ENCODE measurements at regions not wholly inside any gene's neighbourhood (a gene's known extent, or its start where the extent isn't known, plus 50 kb on each side); places are given as distances from the start of the nearest gene placed in this dataset.

DNA sequence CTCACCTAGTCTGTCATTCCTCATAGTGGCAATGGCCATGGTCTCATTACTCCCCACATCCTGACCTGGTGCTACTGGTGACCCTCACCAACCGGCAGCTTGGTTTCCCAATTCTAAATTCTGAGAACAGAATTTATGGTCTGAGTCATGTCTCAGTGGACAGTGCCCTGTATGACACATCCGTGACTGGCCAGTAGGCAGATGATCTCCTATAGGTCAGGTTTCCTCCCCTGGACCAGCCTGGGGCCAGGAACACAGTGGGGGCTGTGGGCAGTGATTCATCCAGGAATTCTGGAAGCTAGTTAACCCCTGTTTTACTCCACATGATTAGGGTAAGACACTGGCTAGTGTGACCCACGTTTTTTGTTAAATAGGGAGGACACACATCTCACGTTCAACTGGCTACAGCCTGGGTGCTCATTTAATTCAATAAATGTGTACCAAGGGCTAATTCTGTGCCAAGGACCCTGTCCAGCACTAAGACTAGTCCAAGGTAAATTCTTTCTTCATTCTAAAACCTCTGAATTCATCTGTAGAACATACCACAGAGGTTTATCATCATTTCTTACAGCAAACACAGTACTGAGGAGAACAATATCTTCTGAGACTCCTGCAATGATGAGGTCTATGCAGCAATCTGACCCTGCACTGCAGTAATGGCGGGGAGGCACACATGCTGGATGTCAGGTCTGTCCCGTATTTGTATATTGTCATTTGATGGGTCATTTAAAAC is 249.6 kb upstream of the TBX3 start:
- WGBS = 82% methylated on average over 6 of the region's 6 CpGs

DNA sequence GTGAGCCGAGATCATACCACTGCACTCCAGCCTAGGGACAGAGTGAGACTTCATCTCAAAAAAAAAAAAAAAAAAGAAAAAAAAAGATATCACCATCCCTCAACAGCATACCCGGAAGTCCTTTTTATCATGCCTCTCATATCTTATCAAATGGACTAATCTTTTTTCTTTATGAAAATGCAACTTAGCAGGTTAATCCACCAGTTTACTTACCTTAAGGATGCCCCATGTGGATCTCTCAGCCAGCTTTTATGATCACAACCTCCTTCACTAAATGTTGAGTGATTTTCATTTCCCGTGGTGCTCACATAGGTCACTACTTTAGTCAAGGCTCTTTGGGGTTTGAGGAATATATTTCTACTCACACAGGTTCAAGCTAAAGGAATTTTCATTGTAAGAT is 248.8 kb upstream of the TBX3 start:
- Histone ChIP-seq H3K4me3 (ENCODE audit: low read depth in 1 of 3, low read length in 3 of 3) (no peak overlapping the region), H3K27me3 (ENCODE audit: control insufficient read depth in 4 of 4, insufficient read depth in 4 of 4, low read length in 3 of 4) (no peaks in the 10 kb centered on the region), H3K27ac (ENCODE audit: low read depth in 1 of 2, low read length in 2 of 2) (no peak overlapping the region), H3K4me1 (ENCODE audit: control insufficient read depth in 4 of 4, insufficient read depth in 4 of 4, low read length in 3 of 4) (no peaks in the 10 kb centered on the region), H3K9me3 (ENCODE audit: control insufficient read depth in 4 of 4, low read length in 3 of 4) (no peaks in the 10 kb centered on the region), H3K36me3 (ENCODE audit: control insufficient read depth in 4 of 4, insufficient read depth in 3 of 4, low read depth in 1 of 4, low read length in 3 of 4) (no peaks in the 10 kb centered on the region), H3K9ac (ENCODE audit: low read depth in 1 of 2, low read length in 2 of 2) (no peak overlapping the region)
- TF ChIP-seq GABPA (IDR thresholded peaks at IDR 0.05 in 1 of 2, conservative IDR thresholded peaks at IDR 0.05 in 1 of 2) (no peak), RXRA (IDR thresholded peaks at IDR 0.05) (no peak), JUND (IDR thresholded peaks at IDR 0.05) (no peak), YY1 (IDR thresholded peaks at IDR 0.05) (no peak), FOXA2 (IDR thresholded peaks at IDR 0.05) (no peak), EGR1 (IDR thresholded peaks at IDR 0.05; ENCODE audit: low read depth in 2 of 2) (no peak), FOXA1 (IDR thresholded peaks at IDR 0.05) (no peak), HNF4G (IDR thresholded peaks at IDR 0.05) (no peak), SP1 (IDR thresholded peaks at IDR 0.05) (no peak), RAD21 (IDR thresholded peaks at IDR 0.05) (no peak), NR2F2 (IDR thresholded peaks at IDR 0.05) (no peak)
- TF ChIP-seq, protein P1, sequence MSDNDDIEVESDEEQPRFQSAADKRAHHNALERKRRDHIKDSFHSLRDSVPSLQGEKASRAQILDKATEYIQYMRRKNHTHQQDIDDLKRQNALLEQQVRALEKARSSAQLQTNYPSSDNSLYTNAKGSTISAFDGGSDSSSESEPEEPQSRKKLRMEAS (IDR thresholded peaks at IDR 0.05) = no peak
- TF ChIP-seq, protein P2, sequence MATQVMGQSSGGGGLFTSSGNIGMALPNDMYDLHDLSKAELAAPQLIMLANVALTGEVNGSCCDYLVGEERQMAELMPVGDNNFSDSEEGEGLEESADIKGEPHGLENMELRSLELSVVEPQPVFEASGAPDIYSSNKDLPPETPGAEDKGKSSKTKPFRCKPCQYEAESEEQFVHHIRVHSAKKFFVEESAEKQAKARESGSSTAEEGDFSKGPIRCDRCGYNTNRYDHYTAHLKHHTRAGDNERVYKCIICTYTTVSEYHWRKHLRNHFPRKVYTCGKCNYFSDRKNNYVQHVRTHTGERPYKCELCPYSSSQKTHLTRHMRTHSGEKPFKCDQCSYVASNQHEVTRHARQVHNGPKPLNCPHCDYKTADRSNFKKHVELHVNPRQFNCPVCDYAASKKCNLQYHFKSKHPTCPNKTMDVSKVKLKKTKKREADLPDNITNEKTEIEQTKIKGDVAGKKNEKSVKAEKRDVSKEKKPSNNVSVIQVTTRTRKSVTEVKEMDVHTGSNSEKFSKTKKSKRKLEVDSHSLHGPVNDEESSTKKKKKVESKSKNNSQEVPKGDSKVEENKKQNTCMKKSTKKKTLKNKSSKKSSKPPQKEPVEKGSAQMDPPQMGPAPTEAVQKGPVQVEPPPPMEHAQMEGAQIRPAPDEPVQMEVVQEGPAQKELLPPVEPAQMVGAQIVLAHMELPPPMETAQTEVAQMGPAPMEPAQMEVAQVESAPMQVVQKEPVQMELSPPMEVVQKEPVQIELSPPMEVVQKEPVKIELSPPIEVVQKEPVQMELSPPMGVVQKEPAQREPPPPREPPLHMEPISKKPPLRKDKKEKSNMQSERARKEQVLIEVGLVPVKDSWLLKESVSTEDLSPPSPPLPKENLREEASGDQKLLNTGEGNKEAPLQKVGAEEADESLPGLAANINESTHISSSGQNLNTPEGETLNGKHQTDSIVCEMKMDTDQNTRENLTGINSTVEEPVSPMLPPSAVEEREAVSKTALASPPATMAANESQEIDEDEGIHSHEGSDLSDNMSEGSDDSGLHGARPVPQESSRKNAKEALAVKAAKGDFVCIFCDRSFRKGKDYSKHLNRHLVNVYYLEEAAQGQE (IDR thresholded peaks at IDR 0.05) = no peak
- TF ChIP-seq, protein P3, sequence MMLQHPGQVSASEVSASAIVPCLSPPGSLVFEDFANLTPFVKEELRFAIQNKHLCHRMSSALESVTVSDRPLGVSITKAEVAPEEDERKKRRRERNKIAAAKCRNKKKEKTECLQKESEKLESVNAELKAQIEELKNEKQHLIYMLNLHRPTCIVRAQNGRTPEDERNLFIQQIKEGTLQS (IDR thresholded peaks at IDR 0.05) = no peak
- TF ChIP-seq, protein P4, sequence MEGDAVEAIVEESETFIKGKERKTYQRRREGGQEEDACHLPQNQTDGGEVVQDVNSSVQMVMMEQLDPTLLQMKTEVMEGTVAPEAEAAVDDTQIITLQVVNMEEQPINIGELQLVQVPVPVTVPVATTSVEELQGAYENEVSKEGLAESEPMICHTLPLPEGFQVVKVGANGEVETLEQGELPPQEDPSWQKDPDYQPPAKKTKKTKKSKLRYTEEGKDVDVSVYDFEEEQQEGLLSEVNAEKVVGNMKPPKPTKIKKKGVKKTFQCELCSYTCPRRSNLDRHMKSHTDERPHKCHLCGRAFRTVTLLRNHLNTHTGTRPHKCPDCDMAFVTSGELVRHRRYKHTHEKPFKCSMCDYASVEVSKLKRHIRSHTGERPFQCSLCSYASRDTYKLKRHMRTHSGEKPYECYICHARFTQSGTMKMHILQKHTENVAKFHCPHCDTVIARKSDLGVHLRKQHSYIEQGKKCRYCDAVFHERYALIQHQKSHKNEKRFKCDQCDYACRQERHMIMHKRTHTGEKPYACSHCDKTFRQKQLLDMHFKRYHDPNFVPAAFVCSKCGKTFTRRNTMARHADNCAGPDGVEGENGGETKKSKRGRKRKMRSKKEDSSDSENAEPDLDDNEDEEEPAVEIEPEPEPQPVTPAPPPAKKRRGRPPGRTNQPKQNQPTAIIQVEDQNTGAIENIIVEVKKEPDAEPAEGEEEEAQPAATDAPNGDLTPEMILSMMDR (IDR thresholded peaks at IDR 0.05; ENCODE audit: low read depth, low read length, missing input control) = no peak
- no peak for DNase-seq (ENCODE audit: low spot score)
- WGBS = 87% methylated on average over 3 of the region's 3 CpGs

More for the DNA sequence above, 249.6 kb upstream of the TBX3 start:
- Histone ChIP-seq H3K27me3 (ENCODE audit: control insufficient read depth in 4 of 4, insufficient read depth in 4 of 4, low read length in 3 of 4) (no peaks in the 10 kb centered on the region), H3K36me3 (ENCODE audit: control insufficient read depth in 4 of 4, insufficient read depth in 3 of 4, low read depth in 1 of 4, low read length in 3 of 4) (no peaks in the 10 kb centered on the region), H3K9me3 (ENCODE audit: control insufficient read depth in 4 of 4, low read length in 3 of 4) (no peaks in the 10 kb centered on the region), H3K4me3 (ENCODE audit: low read depth in 1 of 3, low read length in 3 of 3) (no peak overlapping the region), H3K9ac (ENCODE audit: low read depth in 1 of 2, low read length in 2 of 2) (no peak overlapping the region), H3K27ac (ENCODE audit: low read depth in 1 of 2, low read length in 2 of 2) (no peak overlapping the region), H3K4me1 (ENCODE audit: control insufficient read depth in 4 of 4, insufficient read depth in 4 of 4, low read length in 3 of 4) (no peaks in the 10 kb centered on the region)
- TF ChIP-seq FOXA2 (IDR thresholded peaks at IDR 0.05) (no peak), EGR1 (IDR thresholded peaks at IDR 0.05; ENCODE audit: low read depth in 2 of 2) (no peak), FOXA1 (IDR thresholded peaks at IDR 0.05) (no peak), NR2F2 (IDR thresholded peaks at IDR 0.05) (no peak), YY1 (IDR thresholded peaks at IDR 0.05) (no peak), TAF1 (conservative IDR thresholded peaks at IDR 0.05) (no peak), JUND (IDR thresholded peaks at IDR 0.05) (no peak), RAD21 (IDR thresholded peaks at IDR 0.05) (no peak), SP1 (IDR thresholded peaks at IDR 0.05) (no peak), HNF4A (conservative IDR thresholded peaks at IDR 0.05) (no peak), RXRA (IDR thresholded peaks at IDR 0.05) (no peak)
- TF ChIP-seq, protein P2 (IDR thresholded peaks at IDR 0.05) = no peak
- TF ChIP-seq, protein P1 (IDR thresholded peaks at IDR 0.05) = no peak
- TF ChIP-seq, protein P3 (IDR thresholded peaks at IDR 0.05) = no peak
- DNase-seq (ENCODE audit: low spot score) = no peak

All from liver (tissue), 8 donors.